NCI-H82 (cell line): ENCODE measurements at regions not wholly inside any gene's neighbourhood (a gene's known extent, or its start where the extent isn't known, plus 50 kb on each side); places are given as distances from the start of the nearest gene placed in this dataset.
"Not testable (repeated sequence)": the region's sequence is repeated elsewhere in the genome, so short reads cannot be mapped to it uniquely, and the experiment has no call there.

Experiments
- DNase-seq: peaks from one replicate; lab custom pipeline; 2025; lab: John Stamatoyannopoulos, UW

GRCh38 chr2:95686056-95686825 is 94.4 kb downstream of the TRIM43 start:
- not testable (repeated sequence) for DNase-seq

GRCh38 chr2:95687852-95688251 is 96.1 kb downstream of the TRIM43 start:
- DNase-seq, result not testable (repeated sequence)

- DNase-seq, result not testable (repeated sequence)
Observed at GRCh38 chr2:95691210-95691609, 99.4 kb downstream of the TRIM43 start.

GRCh38 chr2:95693071-95693846 is 101.5 kb downstream of the TRIM43 start:
- not testable (repeated sequence) for DNase-seq

GRCh38 chr2:95695613-95696012 is 103.8 kb downstream of the TRIM43 start:
- DNase-seq, result no peak

GRCh38 chr2:95698146-95698545 is 106.3 kb downstream of the TRIM43 start:
- no peak for DNase-seq

- not testable (repeated sequence) for DNase-seq
Observed at GRCh38 chr2:95699201-95700184, 107.7 kb downstream of the TRIM43 start.

GRCh38 chr2:95700519-95700918 is 108.7 kb downstream of the TRIM43 start:
- DNase-seq, result no peak

GRCh38 chr2:95702471-95702870 is 110.7 kb downstream of the TRIM43 start:
- DNase-seq, result no peak

- DNase-seq, result not testable (repeated sequence)
Observed at GRCh38 chr2:95707161-95707560, 115.4 kb downstream of the TRIM43 start.

- DNase-seq, result no peak
Observed at GRCh38 chr2:95707837-95708236, 116.0 kb downstream of the TRIM43 start.

- DNase-seq, result no peak
Observed at GRCh38 chr2:95709831-95710230, 118.0 kb downstream of the TRIM43 start.

- peak; percentile 95 for DNase-seq
Observed at GRCh38 chr2:95713470-95714177, 121.8 kb downstream of the TRIM43 start.

GRCh38 chr2:95714398-95714797 is 122.6 kb downstream of the TRIM43 start:
- not testable (repeated sequence) for DNase-seq

- DNase-seq, result no peak
Observed at GRCh38 chr2:95719473-95720060, 127.8 kb downstream of the TRIM43 start.

- DNase-seq, result no peak
Observed at GRCh38 chr2:95721726-95722125, 129.9 kb downstream of the TRIM43 start.

- no peak for DNase-seq
Observed at GRCh38 chr2:95722131-95722697, 130.4 kb downstream of the TRIM43 start.

- DNase-seq, result not testable (repeated sequence)
Observed at GRCh38 chr2:95723627-95724210, 131.9 kb downstream of the TRIM43 start.

GRCh38 chr2:95725191-95725590 is 133.4 kb downstream of the TRIM43 start:
- not testable (repeated sequence) for DNase-seq

GRCh38 chr2:95725677-95726076 is 133.9 kb downstream of the TRIM43 start:
- not testable (repeated sequence) for DNase-seq
